WTC11 (cell line): ENCODE measurements at regions not wholly inside any gene's neighbourhood (a gene's known extent, or its start where the extent isn't known, plus 50 kb on each side); places are given as distances from the start of the nearest gene placed in this dataset.

Experiments
- ATF2 ChIP-seq: sonication (generic); formaldehyde crosslinking; IDR thresholded peaks from 2 replicates; pipeline ENCODE4 v1.8.1; 2022; ENCODE audit warnings: low read depth, missing genetic modification reagents, borderline replicate concordance
- CBFB ChIP-seq: sonication (generic); formaldehyde crosslinking; IDR thresholded peaks from 2 replicates; pipeline ENCODE4 v1.8.1; 2022; ENCODE audit warnings: mild to moderate bottlenecking, low read depth, missing genetic modification reagents
- FOXJ3 ChIP-seq: sonication (generic); formaldehyde crosslinking; IDR thresholded peaks from 2 replicates; pipeline ENCODE4 v1.9.0; 2021; ENCODE audit warnings: missing genetic modification reagents, mild to moderate bottlenecking, borderline replicate concordance
- GABPB1 ChIP-seq: sonication (generic); formaldehyde crosslinking; IDR thresholded peaks from 2 replicates; pipeline ENCODE4 v1.8.1; 2023; ENCODE audit warnings: mild to moderate bottlenecking, missing genetic modification reagents
- JUN ChIP-seq: sonication (generic); formaldehyde crosslinking; IDR thresholded peaks from 2 replicates; pipeline ENCODE4 v1.8.0; 2023; ENCODE audit warnings: mild to moderate bottlenecking, missing genetic modification reagents
- KAT7 ChIP-seq: sonication (generic); formaldehyde crosslinking; IDR thresholded peaks from 2 replicates; pipeline ENCODE4 v1.8.1; 2023; ENCODE audit warnings: missing genetic modification reagents, mild to moderate bottlenecking, borderline replicate concordance
- MAX ChIP-seq: sonication (generic); formaldehyde crosslinking; IDR thresholded peaks from 2 replicates; pipeline ENCODE4 v1.8.0; 2022; ENCODE audit warnings: mild to moderate bottlenecking, missing genetic modification reagents
- TCF7 ChIP-seq: sonication (generic); formaldehyde crosslinking; IDR thresholded peaks from 2 replicates; pipeline ENCODE4 v1.8.0; 2022; ENCODE audit warnings: mild to moderate bottlenecking, low read depth, missing genetic modification reagents, moderate library complexity
- ZNF671 ChIP-seq: fragments of 250-450 bp; sonication (Bioruptor Pico); IDR thresholded peaks from 2 replicates; pipeline ENCODE4 v1.8.0; 2021; ENCODE audit warnings: mild to moderate bottlenecking
- TF ChIP-seq, protein P1 (sequence below): fragments of 200-600 bp; IDR thresholded peaks from 2 replicates; pipeline ENCODE4 v1.8.0; 2022; ENCODE audit warnings: antibody characterized with exemption

- TF ChIP-seq, protein P1, sequence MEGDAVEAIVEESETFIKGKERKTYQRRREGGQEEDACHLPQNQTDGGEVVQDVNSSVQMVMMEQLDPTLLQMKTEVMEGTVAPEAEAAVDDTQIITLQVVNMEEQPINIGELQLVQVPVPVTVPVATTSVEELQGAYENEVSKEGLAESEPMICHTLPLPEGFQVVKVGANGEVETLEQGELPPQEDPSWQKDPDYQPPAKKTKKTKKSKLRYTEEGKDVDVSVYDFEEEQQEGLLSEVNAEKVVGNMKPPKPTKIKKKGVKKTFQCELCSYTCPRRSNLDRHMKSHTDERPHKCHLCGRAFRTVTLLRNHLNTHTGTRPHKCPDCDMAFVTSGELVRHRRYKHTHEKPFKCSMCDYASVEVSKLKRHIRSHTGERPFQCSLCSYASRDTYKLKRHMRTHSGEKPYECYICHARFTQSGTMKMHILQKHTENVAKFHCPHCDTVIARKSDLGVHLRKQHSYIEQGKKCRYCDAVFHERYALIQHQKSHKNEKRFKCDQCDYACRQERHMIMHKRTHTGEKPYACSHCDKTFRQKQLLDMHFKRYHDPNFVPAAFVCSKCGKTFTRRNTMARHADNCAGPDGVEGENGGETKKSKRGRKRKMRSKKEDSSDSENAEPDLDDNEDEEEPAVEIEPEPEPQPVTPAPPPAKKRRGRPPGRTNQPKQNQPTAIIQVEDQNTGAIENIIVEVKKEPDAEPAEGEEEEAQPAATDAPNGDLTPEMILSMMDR = no peak
- TF ChIP-seq KAT7 (CRISPR knock-in tag) (no peak), ZNF671 (CRISPR knock-in tag) (no peak), ATF2 (CRISPR knock-in tag) (no peak), FOXJ3 (CRISPR knock-in tag) (no peak), MAX (no peak), CBFB (no peak), TCF7 (CRISPR knock-in tag) (no peak), GABPB1 (CRISPR knock-in tag) (no peak), JUN (CRISPR knock-in tag) (no peak)
Observed at GRCh38 chr5:18052569-18052968, 418.3 kb downstream of the TAF11L14 start.
